ENCODE measurements at regions not wholly inside any gene's neighbourhood (a gene's known extent, or its start where the extent isn't known, plus 50 kb on each side); places are given as distances from the start of the nearest gene placed in this dataset.

- POLR2A ChIA-PET, result no interaction called here
- Histone ChIP-seq H3K4me1 (replicated peaks in 1 of 2; ENCODE audit: control insufficient read depth in 2 of 2, insufficient read depth in 2 of 2, low read length in 2 of 2) (no peaks in the 10 kb centered on the region), H3K9me1 (ENCODE audit: control insufficient read depth, insufficient read depth, low read length) (no peaks in the 10 kb centered on the region), H3K27ac (ENCODE audit: extremely low read depth, low read depth, low read length) (no peak overlapping the region), H3K79me2 (ENCODE audit: control insufficient read depth, insufficient read depth, low read length) (no peaks in the 10 kb centered on the region), H3K36me3 (ENCODE audit: control insufficient read depth, insufficient read depth, low read length) (no peaks in the 10 kb centered on the region), H4K20me1 (replicated peaks; ENCODE audit: control insufficient read depth, insufficient read depth, low read length) (no peaks in the 10 kb centered on the region), H2AFZ (ENCODE audit: low read depth, low read length) (no peak overlapping the region), H3K4me3 (no peak overlapping the region), H3K4me2 (ENCODE audit: insufficient read depth, low read length) (no peak overlapping the region), H3K9ac (ENCODE audit: insufficient read depth in 1 of 2, low read depth in 2 of 2, low read length in 2 of 2) (no peak overlapping the region), H3K9me3 (replicated peaks; ENCODE audit: control insufficient read depth, insufficient read depth, low read depth, low read length) (no peaks in the 10 kb centered on the region), H3K27me3 (ENCODE audit: control insufficient read depth in 2 of 2, insufficient read depth in 2 of 2, low read length in 2 of 2) (no peaks in the 10 kb centered on the region)
- TF ChIP-seq SLC30A9 (CRISPR knock-in tag; IDR thresholded peaks at IDR 0.05) (no peak), ZNF217 (CRISPR knock-in tag; IDR thresholded peaks at IDR 0.05) (no peak), XRCC5 (IDR thresholded peaks at IDR 0.05; ENCODE audit: low read depth, low read length) (no peak), CHD4 (IDR thresholded peaks at IDR 0.05; ENCODE audit: insufficient read depth, insufficient replicate concordance, low read depth, low read length, poor library complexity, severe bottlenecking) (no peak), CHAMP1 (IDR thresholded peaks at IDR 0.05) (no peak), ZFP1 (CRISPR knock-in tag; IDR thresholded peaks at IDR 0.05) (no peak), RBM25 (IDR thresholded peaks at IDR 0.05; ENCODE audit: low read depth, low read length, severe bottlenecking) (no peak), COPS2 (conservative IDR thresholded peaks at IDR 0.05) (no peak), ZNF77 (CRISPR knock-in tag; IDR thresholded peaks at IDR 0.05) (no peak), MTA1 (IDR thresholded peaks at IDR 0.05; ENCODE audit: borderline replicate concordance) (no peak), KDM4B (IDR thresholded peaks at IDR 0.05; ENCODE audit: borderline replicate concordance in 2 of 2, low read depth in 1 of 2) (no peak), CREB1 (IDR thresholded peaks at IDR 0.05) (no peak), CREB1 (CRISPR knock-in tag; IDR thresholded peaks at IDR 0.05) (no peak)
- ATAC-seq (no peak), DNase-seq (ENCODE audit: extremely low read depth in 1 of 4, low spot score in 3 of 4) (no peak), FAIRE-seq (no peak)
- CTCF ChIA-PET (ENCODE audit: low intra/inter-chr PET ratio), result no interaction called here
- BruUV-seq (replicated peaks), result no TSS peak
- 0% methylated on average over 3 of the region's 3 CpGs for WGBS (ENCODE audit: insufficient coverage, low coverage, missing lambda C conversion rate)
- in situ Hi-C loops (cut with MboI) (no loop called here), intact Hi-C loops (cut with micrococcal nuclease) (no loop called here)
Observed at GRCh38 chrX:140928739-140929138, 73.7 kb upstream of the SPANXB1 start.

All from K562 (cell line).